Mesothelial cell of epicardium (in vitro differentiated cells): ENCODE measurements at regions not wholly inside any gene's neighbourhood (a gene's known extent, or its start where the extent isn't known, plus 50 kb on each side); places are given as distances from the start of the nearest gene placed in this dataset.
A peak's percentile ranks its signal among the peaks of the same experiment; 100 is the strongest.

ENCODE experiments used
- DNase-seq, 2 experiments: peaks; one replicate each; pipeline ENCODE4 v3.0.0; 2021; ENCODE audit warnings: low spot score in 2 of 2; ENCODE audit not compliant: unreplicated experiment in 2 of 2
- H3K27ac Mint-ChIP-seq: 2 replicates; pipeline ENCODE4 v1.8.0; 2021; ENCODE audit warnings: mixed read lengths
- H3K27me3 Mint-ChIP-seq: 2 replicates; pipeline ENCODE4 v1.8.0; 2021; ENCODE audit warnings: low read depth, mixed read lengths
- H3K36me3 Mint-ChIP-seq: 2 replicates; pipeline ENCODE4 v1.8.0; 2021; ENCODE audit warnings: mixed read lengths
- H3K4me1 Mint-ChIP-seq: 2 replicates; pipeline ENCODE4 v1.8.0; 2021; ENCODE audit warnings: mixed read lengths
- H3K4me3 Mint-ChIP-seq: 2 replicates; pipeline ENCODE4 v1.8.0; 2021; ENCODE audit warnings: mild to moderate bottlenecking, moderate library complexity, mixed read lengths
- H3K9me3 Mint-ChIP-seq: 2 replicates; pipeline ENCODE4 v1.8.0; 2021; ENCODE audit warnings: mixed read lengths
- TF ChIP-seq, protein P1 (sequence below): fragments of 200-600 bp; sonication (generic); IDR thresholded peaks from one replicate; pipeline ENCODE4 v1.5.0; 2021; ENCODE audit warnings: antibody characterized with exemption; ENCODE audit not compliant: unreplicated experiment

DNA sequence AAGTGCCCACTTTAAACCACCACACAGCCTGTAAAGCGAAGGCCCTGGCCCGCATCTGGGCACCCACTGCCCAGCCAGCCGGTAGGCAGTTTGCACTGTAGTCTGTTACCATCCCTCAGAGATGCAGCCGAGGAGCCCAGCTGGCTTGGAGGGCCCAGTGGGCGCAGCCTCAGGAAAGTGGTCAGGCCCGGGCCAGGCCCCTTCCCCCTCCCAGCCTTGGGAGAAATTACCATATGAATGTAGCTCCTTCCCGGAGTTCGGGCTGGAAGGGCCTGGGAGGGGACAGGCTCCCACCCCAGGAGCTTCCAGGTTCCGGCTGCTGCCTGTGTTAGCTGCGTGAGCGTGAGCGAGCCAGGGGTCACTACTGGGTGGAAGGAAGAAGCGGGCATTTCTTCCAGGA is 325.4 kb downstream of the SEC14L1 start:
- peak overlapping the region; percentile 94 for H3K27ac Mint-ChIP-seq
- peak overlapping the region; percentile 36 for H3K4me3 Mint-ChIP-seq
- TF ChIP-seq, protein P1, sequence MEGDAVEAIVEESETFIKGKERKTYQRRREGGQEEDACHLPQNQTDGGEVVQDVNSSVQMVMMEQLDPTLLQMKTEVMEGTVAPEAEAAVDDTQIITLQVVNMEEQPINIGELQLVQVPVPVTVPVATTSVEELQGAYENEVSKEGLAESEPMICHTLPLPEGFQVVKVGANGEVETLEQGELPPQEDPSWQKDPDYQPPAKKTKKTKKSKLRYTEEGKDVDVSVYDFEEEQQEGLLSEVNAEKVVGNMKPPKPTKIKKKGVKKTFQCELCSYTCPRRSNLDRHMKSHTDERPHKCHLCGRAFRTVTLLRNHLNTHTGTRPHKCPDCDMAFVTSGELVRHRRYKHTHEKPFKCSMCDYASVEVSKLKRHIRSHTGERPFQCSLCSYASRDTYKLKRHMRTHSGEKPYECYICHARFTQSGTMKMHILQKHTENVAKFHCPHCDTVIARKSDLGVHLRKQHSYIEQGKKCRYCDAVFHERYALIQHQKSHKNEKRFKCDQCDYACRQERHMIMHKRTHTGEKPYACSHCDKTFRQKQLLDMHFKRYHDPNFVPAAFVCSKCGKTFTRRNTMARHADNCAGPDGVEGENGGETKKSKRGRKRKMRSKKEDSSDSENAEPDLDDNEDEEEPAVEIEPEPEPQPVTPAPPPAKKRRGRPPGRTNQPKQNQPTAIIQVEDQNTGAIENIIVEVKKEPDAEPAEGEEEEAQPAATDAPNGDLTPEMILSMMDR, result no peak
- peaks cover 18% of the 10 kb centered on the region for H3K36me3 Mint-ChIP-seq
- H3K9me3 Mint-ChIP-seq, result no peaks in the 10 kb centered on the region
- H3K4me1 Mint-ChIP-seq, result peaks cover 67% of the 10 kb centered on the region
- DNase-seq, result no peak
- no peaks in the 10 kb centered on the region for H3K27me3 Mint-ChIP-seq

DNA sequence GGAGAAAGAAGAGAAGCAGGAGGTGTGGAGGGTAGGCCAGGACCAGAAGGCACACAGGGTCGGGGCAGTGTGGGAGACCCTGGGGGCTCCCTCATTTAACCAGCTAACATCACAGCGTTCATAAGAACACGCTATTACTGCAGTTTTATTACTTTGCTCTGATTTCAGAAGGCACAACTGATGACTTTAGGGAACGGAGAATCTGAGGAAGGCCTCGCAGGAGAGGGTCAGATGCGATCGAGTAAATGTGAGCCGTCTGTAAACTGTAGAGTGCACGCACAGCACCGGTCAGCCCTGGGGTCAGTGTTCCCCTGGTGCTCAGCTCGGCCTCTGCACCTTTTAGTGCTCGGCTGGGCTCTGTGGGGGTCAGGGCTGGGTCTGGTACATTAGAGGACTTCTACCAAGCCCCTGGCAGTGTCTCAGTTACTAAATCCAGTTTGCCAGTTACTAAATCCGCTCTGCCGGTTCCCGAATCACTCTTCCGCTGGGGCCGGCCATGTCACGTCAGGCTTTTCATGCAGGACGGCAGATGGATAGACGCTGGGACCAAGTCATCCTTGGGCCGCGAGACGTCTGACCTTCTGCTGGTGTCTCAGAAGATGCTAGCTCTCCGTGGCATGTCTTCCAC is 325.9 kb downstream of the SEC14L1 start:
- no peak for DNase-seq
- Mint-ChIP-seq H3K27me3 (no peaks in the 10 kb centered on the region), H3K9me3 (no peaks in the 10 kb centered on the region), H3K36me3 (peaks cover 18% of the 10 kb centered on the region), H3K27ac (peak overlapping the region; percentile 94), H3K4me3 (peak overlapping the region; percentile 46), H3K4me1 (peaks cover 67% of the 10 kb centered on the region)
- TF ChIP-seq, protein P1, result no peak

DNA sequence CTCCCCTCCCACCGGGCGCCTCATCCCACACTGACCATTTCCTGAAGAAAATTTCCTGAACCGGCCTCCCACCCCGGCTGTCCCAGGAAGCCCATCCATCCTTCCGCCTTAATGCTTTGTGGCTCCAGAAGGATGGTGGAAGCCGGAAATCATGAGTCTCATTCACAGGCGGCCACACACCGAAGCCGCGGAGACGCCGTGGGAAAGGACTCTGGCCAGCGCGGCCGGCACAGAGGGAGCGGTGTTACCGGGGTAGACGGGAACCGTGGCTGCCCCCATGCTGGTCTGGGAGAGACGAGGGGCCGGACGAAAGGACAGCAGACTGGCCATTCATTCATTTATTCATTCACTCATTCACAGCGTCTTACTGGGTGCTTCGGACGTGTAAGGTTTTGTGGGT is 326.8 kb downstream of the SEC14L1 start:
- H3K4me3 Mint-ChIP-seq, result no peak overlapping the region
- H3K4me1 Mint-ChIP-seq, result peaks cover 75% of the 10 kb centered on the region
- peaks cover 18% of the 10 kb centered on the region for H3K36me3 Mint-ChIP-seq
- TF ChIP-seq, protein P1, result no peak
- no peaks in the 10 kb centered on the region for H3K27me3 Mint-ChIP-seq
- peak overlapping the region; percentile 82 for H3K27ac Mint-ChIP-seq
- no peak for DNase-seq
- no peaks in the 10 kb centered on the region for H3K9me3 Mint-ChIP-seq

DNA sequence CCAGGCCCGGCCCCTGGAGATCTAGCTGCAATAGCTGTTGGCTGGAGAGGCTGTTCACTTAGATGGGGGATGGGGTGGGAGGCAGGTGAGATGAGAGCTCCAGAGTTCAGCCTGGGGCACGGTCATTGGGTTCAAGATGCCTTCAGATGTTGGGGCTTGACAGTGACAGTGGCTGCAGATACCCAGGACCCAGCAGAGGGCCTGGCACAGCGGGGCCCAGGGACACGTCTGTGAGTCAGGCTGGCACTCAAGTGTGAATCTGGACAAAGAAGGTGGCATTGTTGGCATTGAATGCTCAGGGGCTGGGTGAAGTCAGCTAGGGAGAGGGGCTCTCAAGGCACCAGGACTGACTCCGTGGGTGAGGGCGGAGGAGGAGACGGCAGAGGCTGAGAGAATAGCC is 328.1 kb downstream of the SEC14L1 start:
- peak overlapping the region; percentile 79 for H3K27ac Mint-ChIP-seq
- H3K36me3 Mint-ChIP-seq, result peaks cover 14% of the 10 kb centered on the region
- TF ChIP-seq, protein P1, result no peak
- H3K9me3 Mint-ChIP-seq, result no peaks in the 10 kb centered on the region
- no peaks in the 10 kb centered on the region for H3K27me3 Mint-ChIP-seq
- H3K4me3 Mint-ChIP-seq, result no peak overlapping the region
- no peak for DNase-seq
- H3K4me1 Mint-ChIP-seq, result peaks cover 89% of the 10 kb centered on the region

DNA sequence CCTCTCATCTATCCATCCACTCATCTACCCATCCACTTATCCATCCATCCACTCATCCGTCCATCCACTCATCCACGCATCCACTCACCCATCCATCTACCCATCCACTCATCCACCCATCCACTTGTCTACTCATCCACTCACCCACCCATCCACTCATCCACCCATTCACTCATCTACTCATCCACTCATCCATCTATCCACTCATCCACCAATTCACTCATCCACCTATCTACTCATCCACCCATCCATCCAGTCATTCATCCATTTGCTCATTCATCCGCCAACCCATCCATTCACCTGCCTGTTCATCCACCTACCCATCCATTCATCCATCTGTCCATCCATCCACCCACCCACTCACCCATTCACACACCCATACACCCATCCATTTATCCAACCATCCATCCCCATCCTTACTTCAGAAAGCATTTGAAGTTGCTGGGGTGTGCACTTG is 329.6 kb downstream of the SEC14L1 start:
- TF ChIP-seq, protein P1, result no peak
- DNase-seq, result no peak
- no peaks in the 10 kb centered on the region for H3K9me3 Mint-ChIP-seq
- H3K27ac Mint-ChIP-seq, result peak overlapping the region; percentile 91
- peaks cover 92% of the 10 kb centered on the region for H3K4me1 Mint-ChIP-seq
- H3K36me3 Mint-ChIP-seq, result peaks cover 10% of the 10 kb centered on the region
- H3K4me3 Mint-ChIP-seq, result no peak overlapping the region
- H3K27me3 Mint-ChIP-seq, result no peaks in the 10 kb centered on the region
